ENCODE measurements at regions not wholly inside any gene's neighbourhood (a gene's known extent, or its start where the extent isn't known, plus 50 kb on each side); places are given as distances from the start of the nearest gene placed in this dataset.

GRCh38 chrX:58044130-58044529 is 133.9 kb upstream of the ZXDA start:
- TF ChIP-seq CTCF (conservative IDR thresholded peaks at IDR 0.05; ENCODE audit: low read length): no peak
- TF ChIP-seq EZH2phosphoT487 (IDR thresholded peaks at IDR 0.05; ENCODE audit: borderline replicate concordance): no peak

Measured in Loucy (cell line).